ENCODE measurements at regions not wholly inside any gene's neighbourhood (a gene's known extent, or its start where the extent isn't known, plus 50 kb on each side); places are given as distances from the start of the nearest gene placed in this dataset.

- no peak for TF ChIP-seq SCRT2 (tag by site-specific recombination; IDR thresholded peaks at IDR 0.05)
- TF ChIP-seq ZNF121 (tag by site-specific recombination; IDR thresholded peaks at IDR 0.05): no peak
- no peak for TF ChIP-seq CTCF (tag by site-specific recombination; IDR thresholded peaks at IDR 0.05)
- TF ChIP-seq, protein P1, sequence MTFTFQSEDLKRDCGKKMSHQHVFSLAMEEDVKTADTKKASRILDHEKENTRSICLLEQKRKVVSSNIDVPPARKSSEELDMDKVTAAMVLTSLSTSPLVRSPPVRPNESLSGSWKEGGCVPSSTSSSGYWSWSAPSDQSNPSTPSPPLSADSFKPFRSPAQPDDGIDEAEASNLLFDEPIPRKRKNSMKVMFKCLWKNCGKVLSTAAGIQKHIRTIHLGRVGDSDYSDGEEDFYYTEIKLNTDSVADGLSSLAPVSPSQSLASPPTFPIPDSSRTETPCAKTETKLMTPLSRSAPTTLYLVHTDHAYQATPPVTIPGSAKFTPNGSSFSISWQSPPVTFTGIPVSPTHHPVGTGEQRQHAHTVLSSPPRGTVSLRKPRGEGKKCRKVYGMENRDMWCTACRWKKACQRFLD (tag by site-specific recombination; IDR thresholded peaks at IDR 0.05): no peak
- no peak for TF ChIP-seq ZFP3 (tag by site-specific recombination; IDR thresholded peaks at IDR 0.05; ENCODE audit: low read depth)
- TF ChIP-seq REPIN1 (tag by site-specific recombination; IDR thresholded peaks at IDR 0.05; ENCODE audit: low read depth): no peak
Measured at GRCh38 chr14:82546401-82546800, 1012.7 kb upstream of the SEL1L start.
